Gastroesophageal sphincter (tissue), 4 donors: ENCODE measurements at regions not wholly inside any gene's neighbourhood (a gene's known extent, or its start where the extent isn't known, plus 50 kb on each side); places are given as distances from the start of the nearest gene placed in this dataset.

Experiments used
- ATAC-seq: fragments of 150-250 bp; one replicate; pipeline ENCODE4 v1.9.1; 2016; ENCODE audit warnings: mild to moderate bottlenecking, moderate library complexity
- H3K27ac ChIP-seq, 4 donors: fragments of 200-600 bp; sonication (generic) in 3 of 4; 1 replicate in 3 of 4; 2 replicates in 1 of 4; pipeline ENCODE4 v1.5.1; 2016 to 2019
- H3K27me3 ChIP-seq: fragments of 200-600 bp; sonication (generic); one replicate; pipeline ENCODE4 v1.5.1; 2019
- H3K36me3 ChIP-seq, 2 donors: fragments of 200-600 bp; sonication (generic); one replicate each; pipeline ENCODE4 v1.5.1; 2019; ENCODE audit warnings: control low read depth in 1 of 2
- H3K4me1 ChIP-seq, 3 donors: fragments of 200-600 bp; sonication (generic); 1 replicate in 2 of 3; 2 replicates in 1 of 3; pipeline ENCODE4 v1.5.1; 2016 to 2019; ENCODE audit warnings: control low read depth in 2 of 3
- H3K4me3 ChIP-seq, 2 donors: fragments of 200-600 bp; sonication (generic); one replicate each; pipeline ENCODE4 v1.5.1; 2019; ENCODE audit warnings: mild to moderate bottlenecking in 1 of 2, moderate library complexity in 1 of 2
- H3K9me3 ChIP-seq, 3 donors: fragments of 200-600 bp; sonication (generic); one replicate each; pipeline ENCODE4 v1.5.1; 2017 to 2019; ENCODE audit warnings: control low read depth in 2 of 3
- EP300 ChIP-seq: sonication (generic); formaldehyde crosslinking; IDR thresholded peaks from one replicate; pipeline ENCODE4 v1.6.1; 2017; ENCODE audit warnings: antibody characterized with exemption, mild to moderate bottlenecking
- POLR2A ChIP-seq, 2 donors: fragments of 450-650 bp; IDR thresholded peaks; one replicate each; pipeline ENCODE4 v1.6.1; 2017; ENCODE audit warnings: antibody characterized with exemption in 2 of 2, mild to moderate bottlenecking in 2 of 2, moderate library complexity in 1 of 2
- POLR2AphosphoS5 ChIP-seq: sonication (generic); formaldehyde crosslinking; IDR thresholded peaks from one replicate; pipeline ENCODE4 v1.6.1; 2017; ENCODE audit warnings: antibody characterized with exemption
- WGBS, 2 donors: methylation state at CpG; one replicate each; pipeline ENCODE4 v1.1.5; 2018; ENCODE audit warnings: low coverage in 1 of 2; 5-methylcytosine and 5-hydroxymethylcytosine counted together
- TF ChIP-seq, protein P1 (sequence below), 4 experiments: fragments of 200-600 bp in 2 of 4; fragments of 450-650 bp in 2 of 4; sonication (generic) in 1 of 4; IDR thresholded peaks; one replicate each; pipeline ENCODE4 v1.5.1; 2017 to 2019; ENCODE audit warnings: antibody characterized with exemption in 4 of 4, mild to moderate bottlenecking in 2 of 4, moderate library complexity in 2 of 4

DNA sequence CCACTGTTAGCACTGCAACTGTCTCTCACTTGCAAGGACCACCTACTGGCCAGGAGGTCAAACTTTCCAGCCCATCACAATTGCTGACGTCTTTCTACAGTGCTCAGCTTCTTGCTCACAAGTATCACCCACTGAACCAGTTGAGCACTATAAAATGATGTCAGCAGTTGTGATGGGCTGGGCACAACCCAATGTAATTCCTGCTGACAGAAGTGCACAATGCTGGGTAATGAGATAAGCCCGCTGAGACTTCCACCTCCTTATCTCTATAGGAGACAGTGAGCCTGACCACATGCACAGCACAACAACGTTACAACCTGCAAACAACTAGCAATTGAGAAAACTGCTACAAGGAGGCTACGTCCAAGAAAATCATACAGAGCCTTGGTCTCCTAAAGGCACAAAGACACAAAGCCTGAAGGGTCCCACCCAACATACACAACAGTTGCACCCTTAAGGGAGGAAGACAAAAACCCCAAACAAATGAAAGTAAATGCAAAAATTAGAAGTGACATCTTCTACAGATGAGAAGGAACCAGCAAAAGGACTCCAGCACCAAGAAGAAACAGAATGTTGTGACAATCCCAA is 273.2 kb downstream of the LIG4 start:
- no peaks in the 10 kb centered on the region for H3K27me3 ChIP-seq
- H3K9me3 ChIP-seq, result peaks cover 0 to 16% (median 0%) of the 10 kb centered on the region in 3 donors
- 58 to 71% methylated on average over 2 to 4 of the region's 4 CpGs for WGBS, 2 donors
- H3K36me3 ChIP-seq, result no peaks in the 10 kb centered on the region
- H3K27ac ChIP-seq, result no peak overlapping the region
- H3K4me3 ChIP-seq, result no peak overlapping the region
- ATAC-seq, result no peak
- TF ChIP-seq EP300, result no peak
- no peak for TF ChIP-seq POLR2A (IDR thresholded peaks at IDR 0.05)
- TF ChIP-seq POLR2AphosphoS5, result no peak
- TF ChIP-seq, protein P1, sequence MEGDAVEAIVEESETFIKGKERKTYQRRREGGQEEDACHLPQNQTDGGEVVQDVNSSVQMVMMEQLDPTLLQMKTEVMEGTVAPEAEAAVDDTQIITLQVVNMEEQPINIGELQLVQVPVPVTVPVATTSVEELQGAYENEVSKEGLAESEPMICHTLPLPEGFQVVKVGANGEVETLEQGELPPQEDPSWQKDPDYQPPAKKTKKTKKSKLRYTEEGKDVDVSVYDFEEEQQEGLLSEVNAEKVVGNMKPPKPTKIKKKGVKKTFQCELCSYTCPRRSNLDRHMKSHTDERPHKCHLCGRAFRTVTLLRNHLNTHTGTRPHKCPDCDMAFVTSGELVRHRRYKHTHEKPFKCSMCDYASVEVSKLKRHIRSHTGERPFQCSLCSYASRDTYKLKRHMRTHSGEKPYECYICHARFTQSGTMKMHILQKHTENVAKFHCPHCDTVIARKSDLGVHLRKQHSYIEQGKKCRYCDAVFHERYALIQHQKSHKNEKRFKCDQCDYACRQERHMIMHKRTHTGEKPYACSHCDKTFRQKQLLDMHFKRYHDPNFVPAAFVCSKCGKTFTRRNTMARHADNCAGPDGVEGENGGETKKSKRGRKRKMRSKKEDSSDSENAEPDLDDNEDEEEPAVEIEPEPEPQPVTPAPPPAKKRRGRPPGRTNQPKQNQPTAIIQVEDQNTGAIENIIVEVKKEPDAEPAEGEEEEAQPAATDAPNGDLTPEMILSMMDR (IDR thresholded peaks at IDR 0.05), result no peak
- H3K4me1 ChIP-seq, result no peaks in the 10 kb centered on the region

DNA sequence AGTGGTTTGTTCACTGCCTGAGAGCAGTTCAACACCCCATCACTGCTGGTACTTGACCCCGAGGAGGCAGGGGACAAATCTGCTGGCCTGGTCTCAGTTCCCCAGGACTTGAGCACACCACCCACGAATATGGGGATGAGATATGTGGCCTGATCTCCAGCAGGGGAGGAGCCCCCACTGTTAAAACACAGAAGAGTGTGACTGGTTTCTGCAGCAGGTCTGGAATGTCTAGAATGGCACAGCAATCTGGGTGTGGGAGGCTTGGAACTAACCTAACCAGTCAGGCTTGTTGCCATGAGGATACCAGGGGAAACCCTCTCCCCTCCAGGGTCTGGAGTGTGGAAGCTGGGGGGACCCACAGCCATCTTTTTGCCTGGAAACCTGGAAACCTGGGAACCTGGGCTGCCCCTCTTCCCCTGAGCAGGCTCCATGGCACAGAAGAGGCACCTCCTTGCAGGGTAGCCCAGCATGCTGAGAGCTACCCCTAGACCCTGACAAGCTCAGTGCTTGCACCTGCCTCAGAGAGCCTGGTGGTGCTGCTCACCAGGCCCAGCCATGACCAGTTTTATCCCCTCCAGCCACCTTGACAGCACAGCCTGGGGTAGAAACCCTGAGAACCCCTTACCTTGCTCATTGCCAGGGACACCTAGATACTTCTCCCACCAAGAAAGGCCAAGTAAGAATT is 273.8 kb downstream of the LIG4 start:
- TF ChIP-seq, protein P1 (IDR thresholded peaks at IDR 0.05), result no peak
- no peak for TF ChIP-seq POLR2A (IDR thresholded peaks at IDR 0.05)
- no peak for TF ChIP-seq EP300
- no peak for TF ChIP-seq POLR2AphosphoS5
- Histone ChIP-seq H3K27me3 (no peaks in the 10 kb centered on the region), H3K4me1 (no peaks in the 10 kb centered on the region), H3K36me3 (no peaks in the 10 kb centered on the region), H3K4me3 (no peak overlapping the region), H3K27ac (no peak overlapping the region), H3K9me3 (peaks cover 0 to 16% (median 0%) of the 10 kb centered on the region in 3 donors)
- ATAC-seq, result no peak
- no CpG with 5 or more reads among the region's 2 CpGs for WGBS, 2 donors

DNA sequence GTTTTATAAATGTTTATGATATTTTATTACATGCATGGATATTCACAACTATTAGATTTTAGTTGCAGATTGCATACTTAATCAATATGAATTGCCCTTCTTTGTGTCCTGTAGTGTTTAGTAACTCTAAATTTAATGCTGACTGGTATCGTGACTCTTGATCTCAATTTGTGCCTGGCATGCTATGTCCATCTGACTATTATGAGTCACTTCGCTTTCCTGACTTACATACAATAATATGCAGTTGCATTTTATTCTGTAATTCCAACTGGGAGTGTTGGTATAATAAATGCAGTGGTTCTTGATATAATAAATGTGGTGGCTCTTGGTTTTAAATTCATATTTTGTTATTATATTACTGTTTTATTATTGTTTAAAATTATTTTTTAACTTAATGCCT is 277.5 kb downstream of the LIG4 start:
- Histone ChIP-seq H3K4me1 (no peaks in the 10 kb centered on the region), H3K27me3 (no peaks in the 10 kb centered on the region), H3K36me3 (no peaks in the 10 kb centered on the region), H3K9me3 (peaks cover 0 to 16% (median 0%) of the 10 kb centered on the region in 3 donors), H3K4me3 (no peak overlapping the region), H3K27ac (no peak overlapping the region)
- 83 to 90% methylated on average over 2 of the region's 2 CpGs for WGBS, 2 donors
- TF ChIP-seq EP300, result no peak
- TF ChIP-seq, protein P1 (IDR thresholded peaks at IDR 0.05), result no peak
- TF ChIP-seq POLR2A (IDR thresholded peaks at IDR 0.05), result no peak
- no peak for TF ChIP-seq POLR2AphosphoS5
- no peak for ATAC-seq

DNA sequence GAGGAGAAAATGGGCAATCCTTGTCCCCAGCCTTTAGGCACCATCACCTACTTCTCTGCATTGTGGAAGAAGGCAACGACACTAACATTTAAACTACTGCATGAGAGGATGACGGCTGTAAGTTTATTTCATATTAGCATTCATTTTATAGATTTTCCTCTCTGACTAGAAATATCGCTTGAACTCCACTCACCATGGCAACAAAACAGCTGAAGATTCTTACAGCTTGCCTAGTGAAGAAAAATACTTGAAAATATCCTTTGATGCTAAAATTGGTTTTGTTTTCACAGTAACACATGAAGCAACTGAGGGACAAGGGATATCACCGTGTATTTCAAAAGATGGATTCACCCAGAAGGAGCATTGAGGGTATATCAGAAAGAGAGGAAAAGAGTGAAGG is 284.3 kb downstream of the LIG4 start:
- no peaks in the 10 kb centered on the region for H3K9me3 ChIP-seq
- TF ChIP-seq, protein P1 (IDR thresholded peaks at IDR 0.05), result no peak
- TF ChIP-seq EP300 (no peak), POLR2A (IDR thresholded peaks at IDR 0.05) (no peak), POLR2AphosphoS5 (no peak)
- no peak overlapping the region for H3K4me3 ChIP-seq
- WGBS, 2 donors, result 38 to 57% methylated on average over 2 to 4 of the region's 4 CpGs
- H3K27ac ChIP-seq, result no peak overlapping the region
- no peaks in the 10 kb centered on the region for H3K4me1 ChIP-seq
- H3K27me3 ChIP-seq, result no peaks in the 10 kb centered on the region
- H3K36me3 ChIP-seq, result no peaks in the 10 kb centered on the region
- no peak for ATAC-seq

DNA sequence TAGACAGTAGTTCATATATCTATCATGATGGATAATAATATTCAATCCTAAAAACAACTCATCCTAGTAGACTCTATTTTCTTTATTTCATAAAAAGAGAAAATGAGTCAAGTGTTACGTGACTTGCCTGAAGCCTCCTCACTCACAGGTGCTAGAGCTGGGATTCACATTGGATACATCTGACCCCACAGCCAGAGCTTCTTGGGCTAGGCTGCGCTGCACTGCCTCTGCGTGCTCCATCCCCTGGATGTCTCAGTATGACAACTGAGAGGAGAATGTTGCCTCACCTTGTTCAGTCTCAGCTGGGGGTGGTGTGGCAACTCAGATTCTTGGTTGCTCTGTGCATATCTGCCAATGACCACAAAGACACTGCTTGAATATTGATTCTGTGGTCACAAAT is 286.6 kb downstream of the LIG4 start:
- Histone ChIP-seq H3K36me3 (no peaks in the 10 kb centered on the region), H3K9me3 (no peaks in the 10 kb centered on the region), H3K4me3 (no peak overlapping the region), H3K27me3 (no peaks in the 10 kb centered on the region), H3K27ac (no peak overlapping the region), H3K4me1 (no peaks in the 10 kb centered on the region)
- TF ChIP-seq POLR2A (IDR thresholded peaks at IDR 0.05) (no peak), POLR2AphosphoS5 (no peak), EP300 (no peak)
- TF ChIP-seq, protein P1 (IDR thresholded peaks at IDR 0.05), result no peak
- ATAC-seq, result no peak
- WGBS, 2 donors, result 91 to 94% methylated on average over 3 of the region's 3 CpGs
